K562 (cell line): ENCODE measurements at regions not wholly inside any gene's neighbourhood (a gene's known extent, or its start where the extent isn't known, plus 50 kb on each side); places are given as distances from the start of the nearest gene placed in this dataset.
A peak's percentile ranks its signal among the peaks of the same experiment; 100 is the strongest.

Experiments
- ATAC-seq: fragments of 200-7000 bp; cut with Tn5 transposase; 3 replicates; pipeline ENCODE4 v1.9.1; 2020; ENCODE audit warnings: moderate library complexity
- BruUV-seq: library from RNA; stranded (reverse); fragments of 400-500 nt; replicated peaks from 2 replicates; lab custom pipeline; 2021; lab: Mats Ljungman, UMichigan
- CTCF ChIA-PET: fragments of 300-600 bp; formaldehyde crosslinking; extraction: SDS; loops from one replicate; lab custom pipeline; 2021; ENCODE audit warnings: low intra/inter-chr PET ratio; lab: Yijun Ruan, JAX
- POLR2A ChIA-PET: fragments of 300-600, 350-650 bp; sonication (Branson Sonifier 250); formaldehyde crosslinking; extraction: SDS; loops from one replicate; lab custom pipeline; 2021; ENCODE audit warnings: antibody characterized with exemption, inconsistent platforms; lab: Yijun Ruan, JAX
- DNase-seq, 4 experiments: peaks; one replicate each; pipeline versions ENCODE4 v3.0.0 to v3.0.0-alpha.2; 2011 to 2018; ENCODE audit warnings: low spot score in 3 of 4, mixed read lengths in 3 of 4; ENCODE audit errors: extremely low read depth in 1 of 4
- FAIRE-seq: peaks from 2 replicates; lab custom pipeline; 2011; peaks lifted over from hg19 to GRCh38; lab: Jason Lieb, UNC
- H2AFZ ChIP-seq: 2 replicates; pipeline ENCODE4 v1.6.0; 2011; ENCODE audit warnings: low read depth, low read length, control low read depth, inconsistent platforms
- H3K27ac ChIP-seq: fragments of 200-600 bp; 3 replicates; pipeline ENCODE4 v1.8.0; 2011; ENCODE audit warnings: low read depth, mild to moderate bottlenecking, control low read depth, inconsistent platforms, low read length, moderate library complexity, mixed read lengths; ENCODE audit errors: extremely low read depth
- H3K27me3 ChIP-seq, 2 experiments: fragments of 300-600 bp in 1 of 2; 2 replicates in 1 of 2; 3 replicates in 1 of 2; pipeline versions ENCODE4 v1.6.0 to v1.8.0; 2011; ENCODE audit warnings: inconsistent platforms in 2 of 2, low read length in 2 of 2, mild to moderate bottlenecking in 1 of 2, mixed read lengths in 1 of 2, moderate library complexity in 1 of 2; ENCODE audit not compliant: control insufficient read depth in 2 of 2, insufficient read depth in 2 of 2
- H3K36me3 ChIP-seq: fragments of 300-600 bp; 3 replicates; pipeline ENCODE4 v1.8.0; 2011; ENCODE audit warnings: mild to moderate bottlenecking, low read length, inconsistent platforms; ENCODE audit not compliant: control insufficient read depth, insufficient read depth
- H3K4me1 ChIP-seq, 2 experiments: fragments of 200-600 bp in 1 of 2; replicated peaks in 1 of 2; 2 replicates in 1 of 2; 3 replicates in 1 of 2; pipeline versions ENCODE4 v1.5.1 to v1.8.0; 2011; ENCODE audit warnings: inconsistent platforms in 2 of 2, low read length in 2 of 2, mild to moderate bottlenecking in 1 of 2, mixed read lengths in 1 of 2, moderate library complexity in 1 of 2; ENCODE audit not compliant: control insufficient read depth in 2 of 2, insufficient read depth in 2 of 2
- H3K4me2 ChIP-seq: 2 replicates; pipeline ENCODE4 v1.6.1; 2011; ENCODE audit warnings: low read length, control low read depth, inconsistent platforms, mixed read lengths; ENCODE audit not compliant: insufficient read depth
- H3K4me3 ChIP-seq: fragments of 200-600 bp; sonication (generic), shearing (Covaris generic); 2 replicates; pipeline ENCODE4 v1.5.1; 2016; ENCODE audit warnings: control low read depth, inconsistent platforms
- H3K79me2 ChIP-seq: fragments of 200-600 bp; 3 replicates; pipeline ENCODE4 v1.8.0; 2011; ENCODE audit warnings: low read length, inconsistent platforms; ENCODE audit not compliant: control insufficient read depth, insufficient read depth
- H3K9ac ChIP-seq, 2 experiments: 2 replicates each; pipeline versions ENCODE4 v1.6.0 to v1.6.1; 2011; ENCODE audit warnings: low read depth in 2 of 2, low read length in 2 of 2, control low read depth in 1 of 2, inconsistent platforms in 1 of 2, mild to moderate bottlenecking in 1 of 2, mixed read lengths in 1 of 2; ENCODE audit not compliant: insufficient read depth in 1 of 2
- H3K9me1 ChIP-seq: one replicate; pipeline ENCODE4 v1.6.0; 2011; ENCODE audit warnings: inconsistent platforms, mild to moderate bottlenecking, low read length, moderate library complexity; ENCODE audit not compliant: control insufficient read depth, insufficient read depth
- H3K9me3 ChIP-seq: replicated peaks from 2 replicates; pipeline ENCODE4 v1.5.1; 2011; ENCODE audit warnings: low read depth, low read length, inconsistent platforms; ENCODE audit not compliant: control insufficient read depth, insufficient read depth
- H4K20me1 ChIP-seq: replicated peaks from 2 replicates; pipeline ENCODE4 v1.6.1; 2011; ENCODE audit warnings: low read length, inconsistent platforms, mixed read lengths; ENCODE audit not compliant: control insufficient read depth, insufficient read depth
- ARID3B ChIP-seq: fragments of 250-450 bp; sonication (Bioruptor Pico); IDR thresholded peaks from 2 replicates; pipeline ENCODE4 v1.4.0; 2020; ENCODE audit warnings: borderline replicate concordance
- ETS1 ChIP-seq: conservative IDR thresholded peaks from 2 replicates; pipeline ENCODE4 v1.6.1; 2011; ENCODE audit warnings: low read depth, mild to moderate bottlenecking, low read length; ENCODE audit not compliant: control insufficient read depth
- MCM7 ChIP-seq, 2 experiments: fragments of 450-650 bp; IDR thresholded peaks; 2 replicates each; pipeline ENCODE4 v1.6.1; 2016 to 2018
- PRPF4 ChIP-seq: fragments of 200-400 bp; formaldehyde crosslinking; IDR thresholded peaks from one replicate; pipeline ENCODE4 v1.6.1; 2017; ENCODE audit warnings: low read length, low read depth, mild to moderate bottlenecking; ENCODE audit not compliant: insufficient read depth, poor library complexity, severe bottlenecking
- SOX6 ChIP-seq: fragments of 450-650 bp; IDR thresholded peaks from 2 replicates; pipeline ENCODE4 v1.6.1; 2014; ENCODE audit warnings: mild to moderate bottlenecking
- SREBF2 ChIP-seq: sonication (generic); formaldehyde crosslinking; IDR thresholded peaks from 2 replicates; pipeline ENCODE4 v1.4.0; 2020; ENCODE audit warnings: mild to moderate bottlenecking, missing genetic modification reagents
- TCF15 ChIP-seq: fragments of 250-450 bp; sonication (Bioruptor Pico); IDR thresholded peaks from 2 replicates; pipeline ENCODE4 v1.8.0; 2022; ENCODE audit warnings: moderate library complexity, mild to moderate bottlenecking, inconsistent platforms
- ZBTB17 ChIP-seq: fragments of 450-650 bp; formaldehyde crosslinking; IDR thresholded peaks from 2 replicates; pipeline ENCODE4 v1.4.0; 2020; ENCODE audit warnings: mild to moderate bottlenecking
- WGBS: fragments of 100-300 bp; shearing (Covaris generic); methylation state at CpG from one replicate; pipeline ENCODE4 v1.1.6; 2016; ENCODE audit warnings: low coverage, mixed read lengths; ENCODE audit not compliant: insufficient coverage; ENCODE audit errors: missing lambda C conversion rate; 5-methylcytosine and 5-hydroxymethylcytosine counted together
- in situ Hi-C: fragments of 300-500 bp; cut with MboI; formaldehyde crosslinking; loops from 4 replicates; pipeline ENCODE4 v1.15.0; 2018; ENCODE audit warnings: inconsistent platforms, mixed read lengths
- intact Hi-C: fragments of 100-400 bp; cut with micrococcal nuclease; formaldehyde crosslinking; loops from 2 replicates; pipeline ENCODE4 v1.14.2; 2022

- DNase-seq (no peak), FAIRE-seq (no peak)
- ChIA-PET CTCF (no interaction called here), POLR2A (no interaction called here)
- no peaks in the 10 kb centered on the region for H3K36me3 ChIP-seq
- H3K79me2 ChIP-seq = no peaks in the 10 kb centered on the region
- BruUV-seq = no TSS peak
- H3K9me1 ChIP-seq = no peaks in the 10 kb centered on the region
- no peaks in the 10 kb centered on the region for H3K4me1 ChIP-seq
- TF ChIP-seq ARID3B (CRISPR knock-in tag) (no peak), PRPF4 (no peak), ZBTB17 (CRISPR knock-in tag) (no peak), TCF15 (no peak), MCM7 (IDR thresholded peaks at IDR 0.05) (no peak), ETS1 (no peak), SOX6 (no peak), SREBF2 (CRISPR knock-in tag) (no peak)
- TF ChIP-seq, all 486 proteins: peak for 0
- no peak for ATAC-seq
- Histone ChIP-seq H3K9me3 (no peaks in the 10 kb centered on the region), H3K9ac (0 out of 4 replicates have a peak overlapping the region, but pooled peaks of 1 of the 2 experiments have one; percentile 13), H3K4me3 (no peak overlapping the region), H3K27me3 (peaks cover 0 to 12% of the 10 kb centered on the region in 2 experiments; a peak in 2 of 5 replicates), H4K20me1 (no peaks in the 10 kb centered on the region; the same call in 1 of the 2 replicates), H2AFZ (no peak overlapping the region), H3K4me2 (no peak overlapping the region), H3K27ac (no peak overlapping the region)
- in situ Hi-C loops = no loop called here
- WGBS = 0% methylated on average over 8 of the region's 8 CpGs
- intact Hi-C loops = no loop called here
Observed at GRCh38 chr4:152072001-152072485, 311.2 kb upstream of the GATB start.
